ENCODE measurements at regions not wholly inside any gene's neighbourhood (a gene's known extent, or its start where the extent isn't known, plus 50 kb on each side); places are given as distances from the start of the nearest gene placed in this dataset.

DNA sequence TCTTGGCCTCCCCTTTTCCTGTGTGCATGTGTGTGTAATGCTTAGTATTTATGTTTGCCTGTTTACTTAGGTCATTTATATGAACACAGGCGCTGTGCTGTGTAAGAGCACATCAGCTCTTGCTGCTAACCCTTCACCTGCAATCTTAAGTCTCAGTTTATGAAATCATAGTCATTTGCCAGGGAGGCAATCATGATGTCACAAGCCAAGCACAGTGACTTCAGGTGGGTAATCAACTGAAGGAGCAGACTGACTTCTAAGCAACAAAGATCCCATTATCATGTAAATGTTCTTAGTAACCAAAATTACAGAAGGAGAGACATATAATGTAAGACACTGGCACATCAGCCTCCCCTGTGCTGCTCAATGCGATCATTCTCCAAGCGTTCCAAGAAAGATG is 386.3 kb upstream of the MEIS1 start:
- H3K36me3 Mint-ChIP-seq (ENCODE audit: unreplicated experiment), result no peaks in the 10 kb centered on the region
- no peak for DNase-seq
- H3K4me1 Mint-ChIP-seq (ENCODE audit: low read depth, unreplicated experiment), result no peaks in the 10 kb centered on the region
- H3K4me3 Mint-ChIP-seq (ENCODE audit: unreplicated experiment), result no peak overlapping the region
- H3K27me3 Mint-ChIP-seq (ENCODE audit: unreplicated experiment), result no peaks in the 10 kb centered on the region
- no peaks in the 10 kb centered on the region for H3K9me3 Mint-ChIP-seq (ENCODE audit: unreplicated experiment)
- H3K27ac Mint-ChIP-seq (ENCODE audit: unreplicated experiment), result no peak overlapping the region
- TF ChIP-seq, protein P1, sequence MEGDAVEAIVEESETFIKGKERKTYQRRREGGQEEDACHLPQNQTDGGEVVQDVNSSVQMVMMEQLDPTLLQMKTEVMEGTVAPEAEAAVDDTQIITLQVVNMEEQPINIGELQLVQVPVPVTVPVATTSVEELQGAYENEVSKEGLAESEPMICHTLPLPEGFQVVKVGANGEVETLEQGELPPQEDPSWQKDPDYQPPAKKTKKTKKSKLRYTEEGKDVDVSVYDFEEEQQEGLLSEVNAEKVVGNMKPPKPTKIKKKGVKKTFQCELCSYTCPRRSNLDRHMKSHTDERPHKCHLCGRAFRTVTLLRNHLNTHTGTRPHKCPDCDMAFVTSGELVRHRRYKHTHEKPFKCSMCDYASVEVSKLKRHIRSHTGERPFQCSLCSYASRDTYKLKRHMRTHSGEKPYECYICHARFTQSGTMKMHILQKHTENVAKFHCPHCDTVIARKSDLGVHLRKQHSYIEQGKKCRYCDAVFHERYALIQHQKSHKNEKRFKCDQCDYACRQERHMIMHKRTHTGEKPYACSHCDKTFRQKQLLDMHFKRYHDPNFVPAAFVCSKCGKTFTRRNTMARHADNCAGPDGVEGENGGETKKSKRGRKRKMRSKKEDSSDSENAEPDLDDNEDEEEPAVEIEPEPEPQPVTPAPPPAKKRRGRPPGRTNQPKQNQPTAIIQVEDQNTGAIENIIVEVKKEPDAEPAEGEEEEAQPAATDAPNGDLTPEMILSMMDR (IDR thresholded peaks at IDR 0.05; ENCODE audit: partially characterized antibody, unreplicated experiment), result no peak

DNA sequence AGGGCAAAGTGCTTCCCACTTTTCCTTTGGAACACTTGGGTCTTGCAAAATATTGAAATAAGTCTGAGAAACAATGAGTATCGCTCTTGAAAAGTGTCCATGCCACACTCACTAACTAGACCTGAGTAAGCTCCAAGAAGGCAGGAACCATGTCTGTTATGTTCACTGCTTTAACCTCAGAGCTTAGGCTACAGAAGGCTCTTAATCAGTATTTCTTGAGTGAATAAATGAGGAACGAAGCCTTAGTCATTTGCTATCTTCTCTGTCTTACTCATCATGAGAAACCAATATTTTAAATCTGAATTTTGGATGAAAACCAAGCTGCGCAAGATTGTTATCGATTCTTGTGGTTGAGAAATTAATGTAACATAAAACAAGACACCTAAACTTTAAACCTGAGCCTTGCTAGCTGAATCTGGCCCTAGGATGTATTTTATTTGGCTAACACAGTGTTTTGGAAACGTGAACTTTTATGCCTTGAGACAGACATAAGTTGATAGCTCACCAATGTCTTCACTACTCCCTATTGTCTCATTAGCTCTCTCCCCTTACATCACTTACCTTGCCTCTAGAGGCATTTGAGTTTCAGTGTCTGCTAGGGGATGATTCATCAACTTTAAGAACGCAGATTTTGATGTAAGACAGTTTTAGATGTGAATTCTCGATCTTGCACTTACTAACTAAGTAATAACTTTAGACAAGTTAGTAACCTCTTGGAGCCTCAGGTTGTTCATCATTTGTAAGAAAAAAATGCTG is 392.8 kb upstream of the MEIS1 start:
- Mint-ChIP-seq H3K9me3 (ENCODE audit: unreplicated experiment) (no peaks in the 10 kb centered on the region), H3K27ac (ENCODE audit: unreplicated experiment) (no peak overlapping the region), H3K4me1 (ENCODE audit: low read depth, unreplicated experiment) (no peaks in the 10 kb centered on the region), H3K4me3 (ENCODE audit: unreplicated experiment) (no peak overlapping the region), H3K36me3 (ENCODE audit: unreplicated experiment) (peaks cover 7% of the 10 kb centered on the region), H3K27me3 (ENCODE audit: unreplicated experiment) (no peaks in the 10 kb centered on the region)
- no peak for DNase-seq
- TF ChIP-seq, protein P1 (IDR thresholded peaks at IDR 0.05; ENCODE audit: partially characterized antibody, unreplicated experiment), result no peak

DNA sequence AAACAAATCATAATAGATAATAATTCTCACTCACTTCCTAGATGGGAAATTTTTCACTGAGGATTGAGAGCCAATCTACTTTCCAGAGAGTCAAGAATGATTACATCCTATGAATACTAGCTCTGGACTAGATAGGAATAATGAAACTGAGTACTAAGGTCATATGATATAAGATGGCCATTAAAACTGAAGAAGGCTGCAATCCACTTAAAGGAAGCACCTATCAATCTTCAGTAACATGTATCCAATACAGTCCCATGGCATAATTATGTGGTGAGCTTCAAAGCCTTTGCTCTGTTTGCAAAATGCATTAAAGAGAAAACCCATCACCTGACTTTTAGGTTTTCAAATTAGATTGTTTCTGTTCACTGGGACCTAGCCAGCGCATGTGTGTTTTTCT is 398.0 kb upstream of the MEIS1 start:
- H3K36me3 Mint-ChIP-seq (ENCODE audit: unreplicated experiment), result peaks cover 3% of the 10 kb centered on the region
- peaks cover 2% of the 10 kb centered on the region for H3K27me3 Mint-ChIP-seq (ENCODE audit: unreplicated experiment)
- DNase-seq, result no peak
- TF ChIP-seq, protein P1 (IDR thresholded peaks at IDR 0.05; ENCODE audit: partially characterized antibody, unreplicated experiment), result no peak
- peaks cover 5% of the 10 kb centered on the region for H3K4me1 Mint-ChIP-seq (ENCODE audit: low read depth, unreplicated experiment)
- H3K27ac Mint-ChIP-seq (ENCODE audit: unreplicated experiment), result no peak overlapping the region
- H3K4me3 Mint-ChIP-seq (ENCODE audit: unreplicated experiment), result no peak overlapping the region
- H3K9me3 Mint-ChIP-seq (ENCODE audit: unreplicated experiment), result peaks cover 1% of the 10 kb centered on the region

DNA sequence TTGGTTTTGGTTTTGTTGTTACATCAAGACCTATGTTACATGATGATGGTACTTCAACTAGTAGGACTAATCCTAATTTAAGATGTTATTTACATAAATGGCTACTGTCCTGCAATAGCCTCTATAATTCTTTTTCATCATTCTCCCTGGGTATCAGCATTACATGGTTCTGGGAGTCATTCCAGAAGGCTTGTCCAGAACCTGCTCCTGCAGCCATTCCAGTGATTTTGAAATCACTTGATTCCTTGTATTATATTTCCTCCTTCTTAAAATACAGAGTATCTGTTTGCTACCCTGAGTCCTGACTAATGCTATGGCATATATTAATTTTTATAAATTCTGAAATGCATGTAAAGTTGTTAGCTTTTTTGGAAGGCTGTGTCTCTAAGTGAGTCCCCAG is 400.5 kb upstream of the MEIS1 start:
- Mint-ChIP-seq H3K27ac (ENCODE audit: unreplicated experiment) (no peak overlapping the region), H3K4me1 (ENCODE audit: low read depth, unreplicated experiment) (peaks cover 5% of the 10 kb centered on the region), H3K9me3 (ENCODE audit: unreplicated experiment) (peaks cover 1% of the 10 kb centered on the region), H3K4me3 (ENCODE audit: unreplicated experiment) (no peak overlapping the region), H3K27me3 (ENCODE audit: unreplicated experiment) (peaks cover 5% of the 10 kb centered on the region), H3K36me3 (ENCODE audit: unreplicated experiment) (no peaks in the 10 kb centered on the region)
- DNase-seq, result no peak
- TF ChIP-seq, protein P1 (IDR thresholded peaks at IDR 0.05; ENCODE audit: partially characterized antibody, unreplicated experiment), result no peak

DNA sequence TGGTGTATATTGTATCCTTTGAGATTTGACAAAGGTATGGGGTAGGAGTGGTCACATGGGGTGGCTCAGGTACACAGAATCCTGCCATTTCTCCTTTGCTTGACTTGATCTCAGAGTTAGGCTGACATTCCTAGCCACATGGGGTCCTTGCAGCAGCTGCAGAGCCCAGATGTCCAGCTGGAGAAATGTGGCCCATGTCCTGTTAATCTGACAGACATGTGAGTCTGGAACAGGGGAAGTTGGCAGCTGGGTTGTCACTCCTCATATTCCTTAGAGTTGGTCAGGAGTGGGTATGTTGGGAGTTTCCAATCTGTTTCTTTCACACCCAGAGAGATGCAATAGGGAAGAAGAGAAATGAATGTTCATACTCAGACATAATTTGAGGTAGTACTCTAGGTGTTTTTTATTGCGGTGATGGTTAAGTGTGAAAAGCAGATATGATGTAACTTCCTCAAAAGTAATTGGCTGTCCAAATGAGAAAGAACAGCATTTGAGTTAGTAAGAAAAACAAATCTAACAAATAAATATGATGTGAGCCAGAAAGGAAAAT is 402.6 kb upstream of the MEIS1 start:
- DNase-seq, result no peak
- TF ChIP-seq, protein P1 (IDR thresholded peaks at IDR 0.05; ENCODE audit: partially characterized antibody, unreplicated experiment), result no peak
- Mint-ChIP-seq H3K36me3 (ENCODE audit: unreplicated experiment) (peaks cover 9% of the 10 kb centered on the region), H3K9me3 (ENCODE audit: unreplicated experiment) (peaks cover 3% of the 10 kb centered on the region), H3K27me3 (ENCODE audit: unreplicated experiment) (peaks cover 5% of the 10 kb centered on the region), H3K4me1 (ENCODE audit: low read depth, unreplicated experiment) (peaks cover 5% of the 10 kb centered on the region), H3K4me3 (ENCODE audit: unreplicated experiment) (no peak overlapping the region), H3K27ac (ENCODE audit: unreplicated experiment) (no peak overlapping the region)

All from glutamatergic neuron (in vitro differentiated cells).